ENCODE measurements at regions not wholly inside any gene's neighbourhood (a gene's known extent, or its start where the extent isn't known, plus 50 kb on each side); places are given as distances from the start of the nearest gene placed in this dataset.

- no peak for DNase-seq (ENCODE audit: low read depth in 1 of 2, low spot score in 1 of 2)
- no peaks in the 10 kb centered on the region for H3K27me3 ChIP-seq (ENCODE audit: insufficient read depth, poor library complexity, severe bottlenecking)
- TF ChIP-seq POLR2AphosphoS5 (IDR thresholded peaks at IDR 0.05; ENCODE audit: low read depth) (no peak), SPI1 (IDR thresholded peaks at IDR 0.05; ENCODE audit: borderline replicate concordance, low read depth) (no peak), REST (IDR thresholded peaks at IDR 0.05; ENCODE audit: insufficient replicate concordance, low read depth) (no peak), GABPA (IDR thresholded peaks at IDR 0.05; ENCODE audit: low read depth) (no peak), CTCF (IDR thresholded peaks at IDR 0.05; ENCODE audit: insufficient read depth, low read length) (no peak)
- H3K27ac ChIP-seq (replicated peaks): no peak overlapping the region
- H3K4me3 ChIP-seq (replicated peaks; ENCODE audit: insufficient read depth, low read length): no peak overlapping the region
Measured at GRCh38 chrX:110408949-110409588, 50.4 kb downstream of the RTL9 start.

GRCh38 chrX:110409925-110410324, 51.3 kb downstream of the RTL9 start:
- Histone ChIP-seq H3K27ac (replicated peaks) (no peak overlapping the region), H3K27me3 (ENCODE audit: insufficient read depth, poor library complexity, severe bottlenecking) (no peaks in the 10 kb centered on the region), H3K4me3 (replicated peaks; ENCODE audit: insufficient read depth, low read length) (no peak overlapping the region)
- DNase-seq (ENCODE audit: low read depth in 1 of 2, low spot score in 1 of 2): no peak
- TF ChIP-seq POLR2AphosphoS5 (IDR thresholded peaks at IDR 0.05; ENCODE audit: low read depth) (no peak), GABPA (IDR thresholded peaks at IDR 0.05; ENCODE audit: low read depth) (no peak), REST (IDR thresholded peaks at IDR 0.05; ENCODE audit: insufficient replicate concordance, low read depth) (no peak), SPI1 (IDR thresholded peaks at IDR 0.05; ENCODE audit: borderline replicate concordance, low read depth) (no peak), CTCF (IDR thresholded peaks at IDR 0.05; ENCODE audit: insufficient read depth, low read length) (no peak)

GRCh38 chrX:110410603-110411002, 52.0 kb downstream of the RTL9 start:
- TF ChIP-seq REST (IDR thresholded peaks at IDR 0.05; ENCODE audit: insufficient replicate concordance, low read depth): no peak
- no peak for TF ChIP-seq GABPA (IDR thresholded peaks at IDR 0.05; ENCODE audit: low read depth)
- no peak for TF ChIP-seq SPI1 (IDR thresholded peaks at IDR 0.05; ENCODE audit: borderline replicate concordance, low read depth)
- no peak for TF ChIP-seq POLR2AphosphoS5 (IDR thresholded peaks at IDR 0.05; ENCODE audit: low read depth)
- TF ChIP-seq CTCF (IDR thresholded peaks at IDR 0.05; ENCODE audit: insufficient read depth, low read length): no peak
- Histone ChIP-seq H3K27ac (replicated peaks) (no peak overlapping the region), H3K4me3 (replicated peaks; ENCODE audit: insufficient read depth, low read length) (no peak overlapping the region)

More at GRCh38 chrX:110410603-110411002, 52.0 kb downstream of the RTL9 start:
- H3K27me3 ChIP-seq (ENCODE audit: insufficient read depth, poor library complexity, severe bottlenecking): no peaks in the 10 kb centered on the region
- no peak for DNase-seq (ENCODE audit: low read depth in 1 of 2, low spot score in 1 of 2)
